HG03378 (cell line): ENCODE measurements at regions not wholly inside any gene's neighbourhood (a gene's known extent, or its start where the extent isn't known, plus 50 kb on each side); places are given as distances from the start of the nearest gene placed in this dataset.

Experiments used
- ATAC-seq: cut with Tn5 transposase; IDR thresholded peaks from one replicate; pipeline ENCODE4 v1.9.1; 2021; ENCODE audit warnings: mild to moderate bottlenecking, moderate library complexity; ENCODE audit not compliant: unreplicated experiment

DNA sequence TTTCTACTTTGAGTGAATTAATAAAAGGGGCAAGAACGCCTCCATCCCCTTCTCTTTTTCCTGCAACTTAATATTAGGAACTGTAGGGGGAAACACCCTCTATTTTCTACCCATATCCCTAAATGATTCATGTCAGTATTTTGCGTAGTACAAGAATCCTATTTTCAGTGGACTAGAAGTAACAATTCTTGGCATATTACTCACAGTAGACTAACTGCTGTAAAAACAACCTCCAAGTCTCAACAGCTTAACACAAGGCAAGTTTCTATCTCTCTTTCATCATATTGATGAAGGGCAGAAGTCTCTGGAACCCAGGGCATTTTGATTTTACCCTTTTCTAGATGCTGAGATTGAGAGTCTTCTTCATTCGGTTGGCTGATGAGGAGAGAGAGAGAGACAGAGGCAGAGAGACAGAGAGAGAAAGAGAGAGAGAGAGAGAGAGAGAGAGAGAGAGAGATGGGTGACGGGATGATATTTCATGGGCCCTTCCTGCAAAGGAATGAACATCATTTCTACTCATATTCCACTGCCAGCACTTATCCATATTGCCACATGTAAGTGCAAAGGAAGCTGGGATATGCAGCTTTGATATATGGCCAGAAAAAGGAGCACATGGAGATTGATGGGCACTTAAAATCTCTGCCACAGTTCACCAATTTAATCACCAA, 481.6 kb downstream of the LPIN1 start:
- no peak for ATAC-seq

DNA sequence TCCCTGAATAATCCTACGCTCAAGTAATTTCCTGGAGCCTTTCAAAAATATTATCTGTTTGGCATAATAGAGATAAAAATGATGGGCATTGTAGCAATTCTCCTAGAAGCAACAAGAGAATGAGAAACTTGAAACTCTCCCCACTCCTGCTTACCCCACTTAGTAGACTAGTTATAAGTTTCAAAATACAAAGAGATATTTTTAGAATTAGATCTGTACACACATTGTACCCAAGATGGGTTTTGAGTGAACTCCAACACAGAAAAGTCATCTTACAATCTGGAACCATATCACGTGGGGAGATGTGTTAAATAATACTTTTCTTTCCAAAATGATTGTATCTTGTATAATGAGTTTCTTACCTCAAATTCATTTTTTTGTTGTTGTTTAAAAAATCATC, 484.9 kb downstream of the LPIN1 start:
- ATAC-seq = no peak

DNA sequence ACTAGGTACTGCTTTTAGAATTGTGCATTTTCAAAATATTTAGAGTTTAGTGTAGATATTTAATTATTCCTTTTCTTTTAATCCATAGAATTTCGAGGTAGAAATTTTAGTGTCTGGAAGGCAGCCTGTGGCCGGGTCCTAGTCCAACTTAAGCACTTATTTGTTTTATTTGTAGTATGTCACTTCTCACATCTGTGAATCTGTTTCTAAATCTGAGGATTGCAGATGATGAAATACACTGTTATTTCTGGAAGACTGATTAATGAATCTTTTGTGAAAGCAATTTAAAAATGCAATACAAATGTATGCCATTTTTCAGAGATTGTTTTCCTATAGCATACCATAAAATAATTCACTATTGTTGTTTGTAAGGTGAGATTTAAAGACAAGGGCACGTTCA, 483.9 kb upstream of the TRIB2 start:
- ATAC-seq = no peak

DNA sequence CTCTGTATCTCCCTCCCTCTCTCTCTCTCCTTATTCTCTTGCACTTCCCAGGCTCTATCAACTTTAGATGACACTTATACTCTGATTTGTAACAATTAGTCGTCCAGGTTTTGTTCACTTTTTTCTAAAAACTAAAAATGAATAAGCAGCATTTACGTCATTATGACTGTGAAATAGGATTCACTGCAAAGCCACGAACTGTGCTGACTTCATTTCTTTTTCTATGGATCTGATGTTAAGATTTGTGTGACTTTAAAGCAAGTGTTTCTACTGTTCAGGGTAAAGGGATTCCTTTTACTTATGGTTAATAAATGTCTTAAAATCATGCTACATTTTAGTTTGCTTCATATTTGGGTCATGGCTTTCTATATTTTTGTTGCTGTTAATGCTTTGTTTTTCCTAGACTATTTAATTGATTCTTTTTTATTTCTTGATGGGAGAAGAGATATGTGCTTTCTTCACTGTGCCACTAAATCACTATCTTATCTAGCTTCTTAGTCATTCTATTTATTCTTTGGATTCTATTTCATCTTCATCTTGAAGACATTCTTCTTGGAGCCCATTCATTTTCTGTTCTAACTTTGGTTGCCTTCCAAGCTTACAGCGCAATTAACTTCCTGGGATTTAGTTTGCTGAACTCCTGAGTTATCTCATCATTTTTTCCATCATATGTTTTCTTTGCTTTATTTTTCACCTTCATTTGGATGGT, 480.4 kb upstream of the TRIB2 start:
- no peak for ATAC-seq

DNA sequence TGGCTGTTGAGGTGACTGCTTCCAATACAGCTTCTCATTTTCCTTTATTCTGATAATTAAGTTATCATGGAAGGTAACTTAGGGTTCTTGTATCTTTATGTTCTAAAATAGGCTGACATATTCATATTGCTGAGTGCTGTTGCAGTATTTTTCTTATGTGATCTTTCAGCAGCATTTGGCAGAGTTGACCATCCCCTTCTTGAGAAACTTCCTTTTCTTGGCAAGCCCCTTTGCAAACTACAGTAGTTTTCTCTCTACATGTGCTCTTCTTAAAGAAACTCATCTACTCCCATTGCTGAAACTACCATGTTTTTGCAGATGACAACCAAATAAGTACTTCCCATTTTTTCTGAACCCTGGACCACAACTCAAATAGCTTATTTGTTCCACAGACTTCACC, 476.5 kb upstream of the TRIB2 start:
- ATAC-seq = no peak

DNA sequence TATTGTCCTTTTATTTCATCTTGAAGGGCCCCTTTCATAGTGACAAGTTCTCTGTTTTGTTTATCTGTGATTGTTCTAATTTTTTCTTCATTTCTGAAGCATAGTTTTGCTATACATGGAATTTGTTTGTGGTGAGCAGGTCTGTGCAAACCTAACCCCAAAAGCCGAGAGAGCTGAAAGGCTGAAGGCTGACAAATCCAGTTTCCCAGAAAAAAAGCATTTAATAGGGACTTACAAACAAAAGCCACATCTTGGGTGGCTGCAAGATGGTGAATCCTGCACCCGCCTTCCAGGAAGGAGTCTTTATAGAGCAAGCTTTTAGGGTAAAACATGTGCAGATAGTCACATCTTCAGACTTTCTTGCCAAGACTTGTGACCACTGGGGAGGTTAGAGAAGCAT, 473.4 kb upstream of the TRIB2 start:
- ATAC-seq = no peak

DNA sequence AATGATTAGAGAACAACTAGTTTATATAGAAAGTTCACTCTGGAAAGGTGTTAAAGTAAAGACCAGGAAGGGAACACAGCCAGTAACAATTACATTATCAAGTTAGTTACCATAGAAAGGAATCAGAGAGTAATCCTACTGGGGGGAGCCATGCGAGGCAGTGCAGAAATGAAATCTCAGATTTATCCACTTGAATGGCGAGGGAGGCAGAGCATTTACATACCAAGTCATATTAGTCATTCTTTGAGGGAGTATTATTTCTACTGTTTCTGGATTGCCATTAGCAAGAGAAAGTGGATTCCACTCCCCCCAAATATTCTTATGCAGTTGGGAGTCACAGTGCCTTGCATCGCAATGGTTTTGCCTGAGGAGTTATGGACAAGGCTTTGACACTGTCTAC, 472.7 kb upstream of the TRIB2 start:
- ATAC-seq = no peak

DNA sequence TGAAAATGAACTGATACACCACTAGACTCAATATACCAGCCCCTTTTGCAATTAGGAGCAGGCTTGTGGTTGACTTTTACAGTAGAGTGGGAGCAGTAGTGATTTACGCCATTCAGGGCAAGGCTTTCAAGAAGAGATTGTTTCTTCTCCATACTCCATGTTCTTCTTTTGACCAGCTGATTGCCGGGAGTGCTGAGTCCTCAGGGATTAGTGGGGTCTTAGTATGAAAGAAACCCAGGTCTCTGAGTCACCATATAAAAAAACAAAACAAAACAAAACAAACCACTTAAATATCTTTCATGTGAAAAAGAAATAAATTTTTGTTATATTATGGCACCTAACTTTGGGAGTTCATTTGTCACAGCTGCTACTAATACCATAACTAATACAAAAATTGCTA, 465.6 kb upstream of the TRIB2 start:
- no peak for ATAC-seq

DNA sequence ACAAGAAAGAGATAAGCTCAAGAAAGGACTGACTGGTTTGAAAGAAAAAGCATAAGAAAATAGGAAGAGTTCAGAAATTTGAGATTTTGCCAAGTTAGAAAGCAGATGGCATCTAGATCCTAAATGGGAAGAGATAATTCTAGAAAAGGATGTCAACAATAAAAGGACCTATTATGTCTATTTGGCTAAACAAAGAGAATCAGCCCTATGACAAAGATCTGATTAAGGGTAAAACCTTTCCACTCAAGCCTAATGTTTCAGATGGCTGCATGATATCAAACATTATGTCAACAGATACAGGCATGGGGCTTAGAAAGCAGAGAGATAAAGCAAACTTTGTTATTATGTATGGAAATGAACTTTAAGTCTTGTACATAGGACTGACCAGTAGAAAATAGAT, 465.0 kb upstream of the TRIB2 start:
- ATAC-seq = no peak

DNA sequence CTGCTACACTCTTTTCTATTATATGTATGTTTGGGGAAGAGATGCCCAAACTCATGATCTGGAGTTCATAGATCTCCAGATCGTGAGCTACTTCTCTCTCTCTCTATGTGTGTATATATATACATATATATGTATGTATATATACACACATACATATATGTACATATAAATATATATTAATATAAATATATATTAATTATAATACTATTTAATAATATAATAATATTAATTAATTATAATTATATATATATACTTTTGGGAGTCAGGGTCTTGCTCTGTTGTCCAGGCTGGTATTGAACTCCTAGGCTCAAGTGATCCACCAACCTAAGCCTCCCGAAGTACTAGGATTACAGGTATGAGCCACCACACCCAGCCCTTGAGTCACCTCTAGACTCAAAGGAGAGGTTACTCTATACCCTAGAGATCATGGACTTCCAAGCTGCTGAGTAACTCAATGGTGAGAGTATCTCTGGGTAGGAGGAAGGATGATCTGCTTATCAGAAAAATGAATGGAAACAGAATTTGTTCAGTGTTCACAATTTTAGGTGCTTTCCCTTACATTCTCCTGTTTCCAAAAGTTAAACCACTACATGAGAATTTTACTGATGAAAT, 463.5 kb upstream of the TRIB2 start:
- ATAC-seq = no peak

DNA sequence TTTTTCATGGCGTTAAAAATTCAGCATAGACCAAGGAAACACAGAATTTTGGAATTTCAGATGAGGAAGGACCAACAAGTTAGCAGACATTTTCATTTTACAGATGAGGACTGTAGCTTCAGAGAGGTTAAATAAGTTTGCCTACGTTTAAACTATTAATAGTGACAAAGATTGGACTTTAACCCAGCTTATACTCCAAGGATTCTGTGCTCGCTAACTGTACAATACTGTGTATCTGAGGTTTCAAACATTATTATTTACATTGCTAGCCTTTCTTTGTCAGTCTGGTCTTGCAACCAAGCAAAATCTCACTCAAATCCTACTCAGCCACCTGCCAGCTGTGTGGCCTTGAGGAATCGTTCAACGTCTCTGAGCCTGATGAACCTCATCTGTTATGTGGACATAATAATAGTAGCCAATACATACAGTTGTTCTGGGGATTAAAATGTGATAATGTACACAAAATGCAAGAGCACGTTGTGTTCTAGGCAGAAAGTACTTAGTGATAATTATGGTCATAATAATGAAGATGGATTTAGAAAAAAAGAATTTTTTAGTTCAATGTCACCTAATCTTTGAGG, 462.4 kb upstream of the TRIB2 start:
- no peak for ATAC-seq

DNA sequence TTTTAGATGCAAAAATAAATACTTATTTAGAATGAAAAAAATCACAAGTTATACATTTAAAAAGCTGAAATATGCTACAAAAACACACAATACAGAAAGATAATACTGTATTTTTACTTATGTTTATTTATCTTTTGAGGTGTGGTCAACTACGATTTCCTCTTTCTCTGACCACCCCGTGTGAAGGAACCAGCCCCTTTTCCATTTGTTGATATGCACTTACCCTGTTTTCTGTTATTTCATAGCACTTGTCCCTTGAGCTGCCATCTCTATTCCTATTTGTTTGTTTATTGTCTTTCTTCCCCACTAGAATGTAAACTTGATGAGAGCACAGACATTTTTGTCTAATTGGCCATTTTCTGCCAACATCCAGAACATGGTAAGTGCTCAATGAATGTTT, 460.5 kb upstream of the TRIB2 start:
- ATAC-seq = no peak

DNA sequence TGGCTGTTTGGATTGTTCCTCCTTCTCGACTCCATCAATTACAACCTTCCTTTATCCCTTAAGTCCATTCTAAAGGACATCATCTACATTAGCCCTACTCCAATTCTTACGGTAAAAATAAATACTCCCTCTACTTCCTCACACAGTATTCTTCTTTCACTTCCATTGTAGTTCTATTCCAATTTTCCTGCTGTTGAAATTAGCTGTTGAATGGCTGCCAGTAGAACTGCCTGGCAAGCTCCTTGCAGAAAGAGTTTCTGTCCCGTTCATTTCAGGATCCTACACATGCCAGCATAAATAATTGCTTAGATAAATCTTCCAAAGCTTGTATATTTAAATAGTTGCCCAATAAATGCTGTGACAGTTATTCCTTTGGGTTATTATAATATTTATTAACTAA, 459.3 kb upstream of the TRIB2 start:
- ATAC-seq = no peak

DNA sequence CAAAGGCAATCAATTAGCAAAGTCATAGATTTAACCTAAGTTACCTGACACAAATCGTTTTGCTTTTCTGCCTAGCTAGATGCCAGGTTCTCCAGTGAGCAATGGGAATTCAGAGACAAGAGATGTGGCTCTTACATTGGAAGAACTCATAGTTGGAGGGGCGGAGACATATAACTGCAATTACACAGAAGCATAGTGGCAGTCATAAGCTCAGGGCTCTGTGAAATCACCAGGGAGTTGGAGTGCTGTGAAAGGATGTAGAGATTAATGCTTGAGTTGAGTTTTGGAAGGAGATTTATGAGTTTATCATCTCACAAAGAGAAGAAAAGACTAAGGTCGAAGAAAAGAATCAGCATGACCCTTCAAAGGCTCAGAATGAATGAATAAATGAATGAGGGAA, 457.2 kb upstream of the TRIB2 start:
- no peak for ATAC-seq

DNA sequence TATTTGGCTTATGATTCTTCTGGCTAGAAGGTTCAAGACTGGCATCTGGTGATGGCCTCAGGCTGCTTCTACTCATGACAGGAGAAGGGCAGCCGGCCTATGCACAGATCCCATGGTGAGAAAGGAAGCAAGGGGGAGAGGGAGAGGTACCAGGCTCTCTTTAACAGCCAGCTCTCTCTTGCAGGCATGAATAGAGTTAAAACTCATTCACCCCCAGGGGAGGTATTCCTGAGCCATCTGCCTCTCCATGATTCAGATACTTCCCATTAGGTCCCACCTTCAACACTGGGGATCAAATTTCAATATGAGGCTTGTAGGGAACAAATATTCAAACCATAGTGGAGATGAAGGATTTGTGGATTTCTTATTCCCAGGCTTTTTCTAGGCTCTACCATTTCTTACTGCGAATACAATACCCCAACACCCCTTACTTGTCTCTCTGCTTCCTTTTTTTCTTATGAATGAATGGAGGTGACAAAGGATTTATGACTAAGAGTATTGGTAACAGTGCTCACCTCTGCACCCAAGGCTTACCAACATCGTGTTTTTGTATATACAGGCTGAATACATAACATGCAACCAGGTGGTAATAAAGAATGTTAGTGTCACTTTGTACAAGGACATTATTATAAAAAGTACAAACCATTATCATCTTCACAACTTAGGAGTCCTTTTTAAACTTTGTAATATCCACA, 454.6 kb upstream of the TRIB2 start:
- no peak for ATAC-seq

DNA sequence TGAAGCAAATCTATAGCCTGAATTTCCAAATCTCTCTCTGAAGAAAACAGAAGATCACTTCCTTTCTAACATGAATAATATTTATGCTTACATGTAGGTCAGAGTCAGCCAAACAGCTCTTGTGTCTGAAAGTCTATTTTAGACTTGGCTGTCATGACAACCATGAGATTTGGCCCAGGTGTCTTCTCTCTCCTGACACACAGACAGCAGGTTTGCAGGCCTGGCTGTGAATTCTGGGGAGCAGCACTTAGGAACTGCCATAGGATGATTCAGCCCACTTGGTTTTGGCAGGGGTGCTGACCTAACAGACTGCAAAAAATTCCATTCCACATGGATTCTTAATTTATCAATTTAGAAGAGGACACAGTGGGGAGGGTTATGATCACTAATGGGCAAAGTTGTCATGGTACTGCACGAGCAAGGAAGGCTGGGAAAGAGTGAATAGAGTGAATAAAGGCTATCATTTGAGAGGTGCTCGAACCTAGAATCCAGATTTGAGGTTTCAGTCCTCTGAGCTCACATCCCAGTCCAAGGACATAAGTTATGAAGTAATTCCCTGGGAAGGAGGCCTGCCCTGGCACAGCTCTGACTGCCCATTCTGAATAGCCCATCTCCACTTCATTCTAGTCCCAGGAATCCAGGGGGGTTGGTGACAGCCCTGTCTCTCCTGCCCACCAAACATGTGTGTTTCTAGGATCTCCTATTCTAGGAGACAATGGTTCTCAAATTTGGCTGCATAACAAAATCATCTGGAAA, 453.9 kb upstream of the TRIB2 start:
- no peak for ATAC-seq

DNA sequence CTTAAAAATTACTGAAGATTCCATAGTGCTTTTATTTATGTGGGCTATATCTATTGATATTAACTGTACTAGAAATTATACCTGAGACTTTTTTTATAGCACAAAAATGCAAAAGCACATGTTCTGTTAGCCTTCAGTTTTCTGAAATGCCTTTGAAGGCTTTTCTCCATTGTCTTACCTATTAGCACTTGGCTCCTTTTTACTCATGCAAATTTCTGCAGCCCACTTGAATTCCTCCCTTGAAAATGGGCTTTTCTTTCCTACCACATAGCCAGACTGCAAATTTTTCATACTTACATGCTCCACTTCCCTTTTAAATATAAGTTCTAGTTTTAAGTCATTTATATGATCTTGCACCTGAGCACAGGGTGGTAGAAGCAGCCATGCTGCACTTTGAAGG, 453.0 kb upstream of the TRIB2 start:
- ATAC-seq = no peak

DNA sequence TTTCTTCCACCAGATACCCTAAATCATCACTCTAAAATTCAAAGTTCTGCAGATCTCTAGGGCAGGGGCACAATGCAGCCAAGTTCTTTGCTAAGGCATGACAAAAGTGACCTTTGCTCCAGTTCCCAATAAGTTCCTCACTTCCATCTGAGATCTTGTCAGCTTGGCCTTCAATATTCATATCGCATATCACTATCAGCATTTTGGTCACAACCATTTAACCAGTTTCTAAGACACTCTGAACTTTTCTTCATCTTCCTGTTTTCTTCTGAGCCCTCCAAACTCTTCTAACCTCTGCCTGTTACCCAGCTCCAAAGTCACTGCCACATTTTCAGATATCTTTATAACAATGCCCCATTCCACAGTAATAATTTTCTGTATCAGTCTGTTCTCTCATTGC, 452.6 kb upstream of the TRIB2 start:
- ATAC-seq = no peak

DNA sequence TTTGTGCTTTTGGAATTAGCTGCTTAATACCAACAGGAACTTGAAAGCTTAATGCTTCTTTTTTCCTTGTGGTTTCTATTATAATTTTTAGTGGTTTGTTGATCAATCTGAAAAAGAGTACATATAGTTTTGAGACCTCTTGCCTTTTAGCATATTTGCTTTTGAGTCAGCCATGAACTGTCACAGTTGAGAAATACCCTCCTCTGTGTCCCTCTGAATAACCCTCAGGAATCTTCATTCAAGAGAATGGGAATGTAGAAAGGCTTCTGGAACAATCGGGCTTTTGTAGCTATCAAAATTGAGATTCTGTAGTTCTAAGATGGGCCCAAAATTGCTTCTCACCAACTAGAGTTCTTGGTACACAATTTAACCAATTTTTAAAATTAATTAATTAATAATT, 451.1 kb upstream of the TRIB2 start:
- no peak for ATAC-seq

DNA sequence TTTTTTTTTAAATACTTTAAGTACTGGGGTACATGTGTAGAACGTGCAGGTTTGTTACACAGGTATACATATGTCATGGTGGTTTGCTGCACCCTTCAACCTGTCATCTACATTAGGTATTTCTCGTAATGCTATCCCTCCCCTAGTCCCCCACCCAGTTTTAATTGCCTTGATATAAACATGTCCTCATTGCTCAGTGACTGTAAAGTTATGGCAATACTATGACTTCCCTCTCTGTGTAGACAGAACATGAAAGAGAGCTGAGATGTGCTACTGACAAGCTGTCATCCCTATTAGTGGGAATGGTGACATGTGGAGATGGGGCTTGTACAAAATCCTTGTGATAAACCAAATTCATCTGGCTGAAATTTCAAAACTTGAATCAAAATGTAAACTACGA, 449.7 kb upstream of the TRIB2 start:
- no peak for ATAC-seq
